ENCODE measurements at regions not wholly inside any gene's neighbourhood (a gene's known extent, or its start where the extent isn't known, plus 50 kb on each side); places are given as distances from the start of the nearest gene placed in this dataset.

DNA sequence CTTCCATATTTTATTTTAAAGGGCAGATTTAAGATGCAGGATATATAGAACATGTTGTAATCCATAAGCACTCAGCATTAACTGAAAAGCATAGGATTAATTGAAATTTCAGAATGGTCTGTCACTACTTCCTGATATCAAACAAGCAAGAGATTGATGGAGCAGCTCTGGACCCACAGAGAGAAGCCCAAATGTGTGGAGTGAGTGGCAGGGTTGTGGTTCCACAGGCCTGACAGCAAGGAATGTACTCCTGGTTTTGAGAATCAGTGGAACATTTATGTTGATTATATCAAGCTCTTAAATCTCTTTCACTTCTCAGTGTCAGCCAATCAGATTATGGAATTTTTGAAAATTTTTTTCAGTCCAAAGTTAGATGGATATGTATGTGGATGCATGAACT, 267.6 kb upstream of the PRICKLE1 start:
- H3K4me3 ChIP-seq (ENCODE audit: low read depth, low read length) = no peak overlapping the region
- no peaks in the 10 kb centered on the region for H3K36me3 ChIP-seq (ENCODE audit: control insufficient read depth in 2 of 2, insufficient read depth in 1 of 2, low read length in 2 of 2)
- TF ChIP-seq, protein P1, sequence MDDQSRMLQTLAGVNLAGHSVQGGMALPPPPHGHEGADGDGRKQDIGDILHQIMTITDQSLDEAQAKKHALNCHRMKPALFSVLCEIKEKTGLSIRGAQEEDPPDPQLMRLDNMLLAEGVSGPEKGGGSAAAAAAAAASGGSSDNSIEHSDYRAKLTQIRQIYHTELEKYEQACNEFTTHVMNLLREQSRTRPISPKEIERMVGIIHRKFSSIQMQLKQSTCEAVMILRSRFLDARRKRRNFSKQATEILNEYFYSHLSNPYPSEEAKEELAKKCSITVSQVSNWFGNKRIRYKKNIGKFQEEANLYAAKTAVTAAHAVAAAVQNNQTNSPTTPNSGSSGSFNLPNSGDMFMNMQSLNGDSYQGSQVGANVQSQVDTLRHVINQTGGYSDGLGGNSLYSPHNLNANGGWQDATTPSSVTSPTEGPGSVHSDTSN (CRISPR knock-in tag; IDR thresholded peaks at IDR 0.05) = no peak
- TF ChIP-seq ZNF621 (tag by site-specific recombination; IDR thresholded peaks at IDR 0.05) = no peak
- no peak overlapping the region for H3K27ac ChIP-seq (ENCODE audit: extremely low read depth, low read depth, low read length)
- ChIA-PET CTCF (no interaction called here), POLR2A (no interaction called here)
- peaks cover 2% of the 10 kb centered on the region; the same call in 1 of the 2 replicates for H3K4me1 ChIP-seq (ENCODE audit: control insufficient read depth, insufficient read depth, low read length)
- H3K9me3 ChIP-seq (ENCODE audit: control insufficient read depth, insufficient read depth, low read depth, low read length) = no peaks in the 10 kb centered on the region

DNA sequence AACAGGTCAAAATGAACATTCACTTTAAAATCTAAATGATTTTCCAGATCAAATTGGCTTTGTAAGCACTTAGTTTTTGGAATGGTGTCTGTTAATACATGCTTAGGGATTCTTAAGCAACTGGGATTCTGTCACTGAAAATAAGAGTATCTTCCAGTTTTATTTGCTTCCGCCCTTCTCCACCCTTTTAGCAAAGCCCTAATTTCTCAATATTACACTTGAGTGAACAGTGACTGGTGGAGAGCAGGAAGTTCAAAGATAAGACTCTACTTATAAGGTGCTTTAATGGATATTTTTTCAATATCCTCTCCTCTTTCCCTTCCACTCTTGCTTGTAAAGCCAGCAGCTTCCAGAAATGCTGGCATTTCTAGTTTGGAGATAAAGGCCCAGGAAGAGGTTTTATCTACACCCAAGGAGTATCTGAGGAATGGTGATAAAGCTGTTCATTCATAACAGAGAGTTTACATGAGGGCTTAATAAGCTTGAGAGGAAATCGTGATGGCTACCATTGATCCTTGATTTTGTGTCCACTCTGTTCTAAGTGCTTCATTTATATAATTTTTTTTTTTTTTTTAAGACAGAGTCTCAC, 265.9 kb upstream of the PRICKLE1 start:
- H3K4me3 ChIP-seq (ENCODE audit: low read depth, low read length) = no peak overlapping the region
- H3K36me3 ChIP-seq (ENCODE audit: control insufficient read depth in 2 of 2, insufficient read depth in 1 of 2, low read length in 2 of 2) = no peaks in the 10 kb centered on the region
- H3K9me3 ChIP-seq (ENCODE audit: control insufficient read depth, insufficient read depth, low read depth, low read length) = no peaks in the 10 kb centered on the region
- CTCF ChIA-PET = interaction anchor here (0.7 kb wide), 1 partner anchor 68 kb away, joined by 3 read pairs; no protein-coding TSS in a partner anchor
- no peaks in the 10 kb centered on the region for H3K4me1 ChIP-seq (ENCODE audit: control insufficient read depth, insufficient read depth, low read length)
- H3K27ac ChIP-seq (ENCODE audit: extremely low read depth, low read depth, low read length) = no peak overlapping the region
- POLR2A ChIA-PET = no interaction called here
- TF ChIP-seq GFI1B (tag by site-specific recombination; IDR thresholded peaks at IDR 0.05) = no peak
- TF ChIP-seq, protein P2, sequence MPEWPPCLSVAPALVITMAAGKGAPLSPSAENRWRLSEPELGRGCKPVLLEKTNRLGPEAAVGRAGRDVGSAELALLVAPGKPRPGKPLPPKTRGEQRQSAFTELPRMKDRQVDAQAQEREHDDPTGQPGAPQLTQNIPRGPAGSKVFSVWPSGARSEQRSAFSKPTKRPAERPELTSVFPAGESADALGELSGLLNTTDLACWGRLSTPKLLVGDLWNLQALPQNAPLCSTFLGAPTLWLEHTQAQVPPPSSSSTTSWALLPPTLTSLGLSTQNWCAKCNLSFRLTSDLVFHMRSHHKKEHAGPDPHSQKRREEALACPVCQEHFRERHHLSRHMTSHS (tag by site-specific recombination; IDR thresholded peaks at IDR 0.05) = no peak
- TF ChIP-seq ZSCAN16 (tag by site-specific recombination; IDR thresholded peaks at IDR 0.05) = no peak
- TF ChIP-seq ZNF654 (tag by site-specific recombination; IDR thresholded peaks at IDR 0.05; ENCODE audit: low read depth) = no peak
- TF ChIP-seq ZNF311 (tag by site-specific recombination; IDR thresholded peaks at IDR 0.05; ENCODE audit: borderline replicate concordance) = no peak
- no peak for TF ChIP-seq ZNF433 (tag by site-specific recombination; IDR thresholded peaks at IDR 0.05; ENCODE audit: low read depth)
- no peak for TF ChIP-seq YY2 (tag by site-specific recombination; IDR thresholded peaks at IDR 0.05)
- no peak for TF ChIP-seq ZNF610 (tag by site-specific recombination; IDR thresholded peaks at IDR 0.05; ENCODE audit: borderline replicate concordance)
- TF ChIP-seq TCF7L2 (IDR thresholded peaks at IDR 0.05; ENCODE audit: borderline replicate concordance, low read depth, low read length) = no peak
- TF ChIP-seq, protein P1 (CRISPR knock-in tag; IDR thresholded peaks at IDR 0.05) = no peak
- TF ChIP-seq, protein P3, sequence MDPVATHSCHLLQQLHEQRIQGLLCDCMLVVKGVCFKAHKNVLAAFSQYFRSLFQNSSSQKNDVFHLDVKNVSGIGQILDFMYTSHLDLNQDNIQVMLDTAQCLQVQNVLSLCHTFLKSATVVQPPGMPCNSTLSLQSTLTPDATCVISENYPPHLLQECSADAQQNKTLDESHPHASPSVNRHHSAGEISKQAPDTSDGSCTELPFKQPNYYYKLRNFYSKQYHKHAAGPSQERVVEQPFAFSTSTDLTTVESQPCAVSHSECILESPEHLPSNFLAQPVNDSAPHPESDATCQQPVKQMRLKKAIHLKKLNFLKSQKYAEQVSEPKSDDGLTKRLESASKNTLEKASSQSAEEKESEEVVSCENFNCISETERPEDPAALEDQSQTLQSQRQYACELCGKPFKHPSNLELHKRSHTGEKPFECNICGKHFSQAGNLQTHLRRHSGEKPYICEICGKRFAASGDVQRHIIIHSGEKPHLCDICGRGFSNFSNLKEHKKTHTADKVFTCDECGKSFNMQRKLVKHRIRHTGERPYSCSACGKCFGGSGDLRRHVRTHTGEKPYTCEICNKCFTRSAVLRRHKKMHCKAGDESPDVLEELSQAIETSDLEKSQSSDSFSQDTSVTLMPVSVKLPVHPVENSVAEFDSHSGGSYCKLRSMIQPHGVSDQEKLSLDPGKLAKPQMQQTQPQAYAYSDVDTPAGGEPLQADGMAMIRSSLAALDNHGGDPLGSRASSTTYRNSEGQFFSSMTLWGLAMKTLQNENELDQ (tag by site-specific recombination; IDR thresholded peaks at IDR 0.05; ENCODE audit: low read depth) = no peak
- TF ChIP-seq ZNF707 (tag by site-specific recombination; IDR thresholded peaks at IDR 0.05) = no peak
- no peak for TF ChIP-seq ZNF292 (tag by site-specific recombination; IDR thresholded peaks at IDR 0.05; ENCODE audit: borderline replicate concordance, low read depth)
- TF ChIP-seq KLF8 (tag by site-specific recombination; IDR thresholded peaks at IDR 0.05) = no peak
- TF ChIP-seq SP2 (tag by site-specific recombination; IDR thresholded peaks at IDR 0.05) = no peak
- TF ChIP-seq ZFP37 (tag by site-specific recombination; IDR thresholded peaks at IDR 0.05) = no peak
- TF ChIP-seq, protein P4, sequence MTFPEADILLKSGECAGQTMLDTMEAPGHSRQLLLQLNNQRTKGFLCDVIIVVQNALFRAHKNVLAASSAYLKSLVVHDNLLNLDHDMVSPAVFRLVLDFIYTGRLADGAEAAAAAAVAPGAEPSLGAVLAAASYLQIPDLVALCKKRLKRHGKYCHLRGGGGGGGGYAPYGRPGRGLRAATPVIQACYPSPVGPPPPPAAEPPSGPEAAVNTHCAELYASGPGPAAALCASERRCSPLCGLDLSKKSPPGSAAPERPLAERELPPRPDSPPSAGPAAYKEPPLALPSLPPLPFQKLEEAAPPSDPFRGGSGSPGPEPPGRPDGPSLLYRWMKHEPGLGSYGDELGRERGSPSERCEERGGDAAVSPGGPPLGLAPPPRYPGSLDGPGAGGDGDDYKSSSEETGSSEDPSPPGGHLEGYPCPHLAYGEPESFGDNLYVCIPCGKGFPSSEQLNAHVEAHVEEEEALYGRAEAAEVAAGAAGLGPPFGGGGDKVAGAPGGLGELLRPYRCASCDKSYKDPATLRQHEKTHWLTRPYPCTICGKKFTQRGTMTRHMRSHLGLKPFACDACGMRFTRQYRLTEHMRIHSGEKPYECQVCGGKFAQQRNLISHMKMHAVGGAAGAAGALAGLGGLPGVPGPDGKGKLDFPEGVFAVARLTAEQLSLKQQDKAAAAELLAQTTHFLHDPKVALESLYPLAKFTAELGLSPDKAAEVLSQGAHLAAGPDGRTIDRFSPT (tag by site-specific recombination; IDR thresholded peaks at IDR 0.05) = no peak
- TF ChIP-seq ZNF501 (tag by site-specific recombination; IDR thresholded peaks at IDR 0.05) = no peak
- no peak for TF ChIP-seq ZNF561 (tag by site-specific recombination; IDR thresholded peaks at IDR 0.05; ENCODE audit: borderline replicate concordance)
- TF ChIP-seq ZNF341 (tag by site-specific recombination; IDR thresholded peaks at IDR 0.05; ENCODE audit: low read depth) = no peak
